Prostate gland (tissue), 2 donors: ENCODE measurements at regions not wholly inside any gene's neighbourhood (a gene's known extent, or its start where the extent isn't known, plus 50 kb on each side); places are given as distances from the start of the nearest gene placed in this dataset.

Source experiments
- POLR2A ChIP-seq: fragments of 450-650 bp; IDR thresholded peaks from one replicate; pipeline ENCODE4 v1.6.1; 2016; ENCODE audit warnings: antibody characterized with exemption, mild to moderate bottlenecking
- TF ChIP-seq, protein P1 (sequence below), 4 experiments: fragments of 200-600 bp in 2 of 4; fragments of 450-650 bp in 2 of 4; sonication (generic) in 2 of 4; IDR thresholded peaks; 1 replicate in 3 of 4; 2 replicates in 1 of 4; pipeline ENCODE4 v1.5.1; 2016 to 2019; ENCODE audit warnings: antibody characterized with exemption in 4 of 4, mild to moderate bottlenecking in 2 of 4, moderate library complexity in 2 of 4

GRCh38 chr17:72515291-72516065 is 394.7 kb downstream of the SOX9 start:
- TF ChIP-seq, protein P1, sequence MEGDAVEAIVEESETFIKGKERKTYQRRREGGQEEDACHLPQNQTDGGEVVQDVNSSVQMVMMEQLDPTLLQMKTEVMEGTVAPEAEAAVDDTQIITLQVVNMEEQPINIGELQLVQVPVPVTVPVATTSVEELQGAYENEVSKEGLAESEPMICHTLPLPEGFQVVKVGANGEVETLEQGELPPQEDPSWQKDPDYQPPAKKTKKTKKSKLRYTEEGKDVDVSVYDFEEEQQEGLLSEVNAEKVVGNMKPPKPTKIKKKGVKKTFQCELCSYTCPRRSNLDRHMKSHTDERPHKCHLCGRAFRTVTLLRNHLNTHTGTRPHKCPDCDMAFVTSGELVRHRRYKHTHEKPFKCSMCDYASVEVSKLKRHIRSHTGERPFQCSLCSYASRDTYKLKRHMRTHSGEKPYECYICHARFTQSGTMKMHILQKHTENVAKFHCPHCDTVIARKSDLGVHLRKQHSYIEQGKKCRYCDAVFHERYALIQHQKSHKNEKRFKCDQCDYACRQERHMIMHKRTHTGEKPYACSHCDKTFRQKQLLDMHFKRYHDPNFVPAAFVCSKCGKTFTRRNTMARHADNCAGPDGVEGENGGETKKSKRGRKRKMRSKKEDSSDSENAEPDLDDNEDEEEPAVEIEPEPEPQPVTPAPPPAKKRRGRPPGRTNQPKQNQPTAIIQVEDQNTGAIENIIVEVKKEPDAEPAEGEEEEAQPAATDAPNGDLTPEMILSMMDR (IDR thresholded peaks at IDR 0.05), result no peak
- TF ChIP-seq POLR2A, result no peak
